ENCODE measurements at regions not wholly inside any gene's neighbourhood (a gene's known extent, or its start where the extent isn't known, plus 50 kb on each side); places are given as distances from the start of the nearest gene placed in this dataset.
"Not testable (repeated sequence)": the region's sequence is repeated elsewhere in the genome, so short reads cannot be mapped to it uniquely, and the experiment has no call there.

GRCh38 chr7:27457120-27457519, 205.6 kb downstream of the HIBADH start:
- not testable (repeated sequence) for TF ChIP-seq ZFP3 (CRISPR knock-in tag; IDR thresholded peaks at IDR 0.05); ZNF8 (CRISPR knock-in tag; IDR thresholded peaks at IDR 0.05); TCF4 (CRISPR knock-in tag; IDR thresholded peaks at IDR 0.05; ENCODE audit: borderline replicate concordance); ZFP30 (CRISPR knock-in tag; IDR thresholded peaks at IDR 0.05); GLIS3 (CRISPR knock-in tag; IDR thresholded peaks at IDR 0.05); CSDC2 (CRISPR knock-in tag; IDR thresholded peaks at IDR 0.05); ZNF70 (CRISPR knock-in tag; IDR thresholded peaks at IDR 0.05); PPARA (CRISPR knock-in tag; IDR thresholded peaks at IDR 0.05; ENCODE audit: borderline replicate concordance); RARB (CRISPR knock-in tag; IDR thresholded peaks at IDR 0.05); BACH2 (CRISPR knock-in tag; IDR thresholded peaks at IDR 0.05; ENCODE audit: borderline replicate concordance)
- TF ChIP-seq, protein P1, sequence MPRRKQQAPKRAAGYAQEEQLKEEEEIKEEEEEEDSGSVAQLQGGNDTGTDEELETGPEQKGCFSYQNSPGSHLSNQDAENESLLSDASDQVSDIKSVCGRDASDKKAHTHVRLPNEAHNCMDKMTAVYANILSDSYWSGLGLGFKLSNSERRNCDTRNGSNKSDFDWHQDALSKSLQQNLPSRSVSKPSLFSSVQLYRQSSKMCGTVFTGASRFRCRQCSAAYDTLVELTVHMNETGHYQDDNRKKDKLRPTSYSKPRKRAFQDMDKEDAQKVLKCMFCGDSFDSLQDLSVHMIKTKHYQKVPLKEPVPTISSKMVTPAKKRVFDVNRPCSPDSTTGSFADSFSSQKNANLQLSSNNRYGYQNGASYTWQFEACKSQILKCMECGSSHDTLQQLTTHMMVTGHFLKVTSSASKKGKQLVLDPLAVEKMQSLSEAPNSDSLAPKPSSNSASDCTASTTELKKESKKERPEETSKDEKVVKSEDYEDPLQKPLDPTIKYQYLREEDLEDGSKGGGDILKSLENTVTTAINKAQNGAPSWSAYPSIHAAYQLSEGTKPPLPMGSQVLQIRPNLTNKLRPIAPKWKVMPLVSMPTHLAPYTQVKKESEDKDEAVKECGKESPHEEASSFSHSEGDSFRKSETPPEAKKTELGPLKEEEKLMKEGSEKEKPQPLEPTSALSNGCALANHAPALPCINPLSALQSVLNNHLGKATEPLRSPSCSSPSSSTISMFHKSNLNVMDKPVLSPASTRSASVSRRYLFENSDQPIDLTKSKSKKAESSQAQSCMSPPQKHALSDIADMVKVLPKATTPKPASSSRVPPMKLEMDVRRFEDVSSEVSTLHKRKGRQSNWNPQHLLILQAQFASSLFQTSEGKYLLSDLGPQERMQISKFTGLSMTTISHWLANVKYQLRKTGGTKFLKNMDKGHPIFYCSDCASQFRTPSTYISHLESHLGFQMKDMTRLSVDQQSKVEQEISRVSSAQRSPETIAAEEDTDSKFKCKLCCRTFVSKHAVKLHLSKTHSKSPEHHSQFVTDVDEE (CRISPR knock-in tag; IDR thresholded peaks at IDR 0.05) = not testable (repeated sequence)
- TF ChIP-seq, protein P2, sequence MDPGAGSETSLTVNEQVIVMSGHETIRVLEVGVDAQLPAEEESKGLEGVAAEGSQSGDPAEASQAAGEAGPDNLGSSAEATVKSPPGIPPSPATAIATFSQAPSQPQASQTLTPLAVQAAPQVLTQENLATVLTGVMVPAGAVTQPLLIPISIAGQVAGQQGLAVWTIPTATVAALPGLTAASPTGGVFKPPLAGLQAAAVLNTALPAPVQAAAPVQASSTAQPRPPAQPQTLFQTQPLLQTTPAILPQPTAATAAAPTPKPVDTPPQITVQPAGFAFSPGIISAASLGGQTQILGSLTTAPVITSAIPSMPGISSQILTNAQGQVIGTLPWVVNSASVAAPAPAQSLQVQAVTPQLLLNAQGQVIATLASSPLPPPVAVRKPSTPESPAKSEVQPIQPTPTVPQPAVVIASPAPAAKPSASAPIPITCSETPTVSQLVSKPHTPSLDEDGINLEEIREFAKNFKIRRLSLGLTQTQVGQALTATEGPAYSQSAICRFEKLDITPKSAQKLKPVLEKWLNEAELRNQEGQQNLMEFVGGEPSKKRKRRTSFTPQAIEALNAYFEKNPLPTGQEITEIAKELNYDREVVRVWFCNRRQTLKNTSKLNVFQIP (CRISPR knock-in tag; IDR thresholded peaks at IDR 0.05; ENCODE audit: borderline replicate concordance, low read depth) = not testable (repeated sequence)
- TF ChIP-seq, protein P3, sequence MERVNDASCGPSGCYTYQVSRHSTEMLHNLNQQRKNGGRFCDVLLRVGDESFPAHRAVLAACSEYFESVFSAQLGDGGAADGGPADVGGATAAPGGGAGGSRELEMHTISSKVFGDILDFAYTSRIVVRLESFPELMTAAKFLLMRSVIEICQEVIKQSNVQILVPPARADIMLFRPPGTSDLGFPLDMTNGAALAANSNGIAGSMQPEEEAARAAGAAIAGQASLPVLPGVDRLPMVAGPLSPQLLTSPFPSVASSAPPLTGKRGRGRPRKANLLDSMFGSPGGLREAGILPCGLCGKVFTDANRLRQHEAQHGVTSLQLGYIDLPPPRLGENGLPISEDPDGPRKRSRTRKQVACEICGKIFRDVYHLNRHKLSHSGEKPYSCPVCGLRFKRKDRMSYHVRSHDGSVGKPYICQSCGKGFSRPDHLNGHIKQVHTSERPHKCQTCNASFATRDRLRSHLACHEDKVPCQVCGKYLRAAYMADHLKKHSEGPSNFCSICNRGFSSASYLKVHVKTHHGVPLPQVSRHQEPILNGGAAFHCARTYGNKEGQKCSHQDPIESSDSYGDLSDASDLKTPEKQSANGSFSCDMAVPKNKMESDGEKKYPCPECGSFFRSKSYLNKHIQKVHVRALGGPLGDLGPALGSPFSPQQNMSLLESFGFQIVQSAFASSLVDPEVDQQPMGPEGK (CRISPR knock-in tag; IDR thresholded peaks at IDR 0.05; ENCODE audit: borderline replicate concordance) = not testable (repeated sequence)

All from SK-N-SH treated with all-trans-retinoic acid at 6 μM for 48 hours (cell line).